Stomach smooth muscle (tissue), 2 donors: ENCODE measurements at regions not wholly inside any gene's neighbourhood (a gene's known extent, or its start where the extent isn't known, plus 50 kb on each side); places are given as distances from the start of the nearest gene placed in this dataset.

Experiments
- H3K27ac ChIP-seq: one replicate; pipeline ENCODE4 v1.7.0; 2013; ENCODE audit warnings: mild to moderate bottlenecking, low read length, inconsistent platforms
- H3K27me3 ChIP-seq, 2 donors: one replicate each; pipeline ENCODE4 v1.7.0; 2013; ENCODE audit warnings: low read length in 2 of 2; ENCODE audit not compliant: insufficient read depth in 2 of 2, control insufficient read depth in 1 of 2
- H3K36me3 ChIP-seq, 2 donors: one replicate each; pipeline ENCODE4 v1.7.0; 2013; ENCODE audit warnings: low read length in 2 of 2; ENCODE audit not compliant: control insufficient read depth in 2 of 2, insufficient read depth in 2 of 2
- H3K4me1 ChIP-seq: one replicate; pipeline ENCODE4 v1.7.0; 2013; ENCODE audit warnings: low read length; ENCODE audit not compliant: control insufficient read depth, insufficient read depth
- H3K4me3 ChIP-seq, 2 donors: one replicate each; pipeline ENCODE4 v1.7.0; 2013; ENCODE audit warnings: low read length in 2 of 2
- H3K9ac ChIP-seq, 2 donors: one replicate each; pipeline ENCODE4 v1.7.0; 2013; ENCODE audit warnings: low read length in 2 of 2, mild to moderate bottlenecking in 1 of 2
- H3K9me3 ChIP-seq, 2 donors: one replicate each; pipeline ENCODE4 v1.7.0; 2013; ENCODE audit warnings: low read length in 2 of 2; ENCODE audit not compliant: control insufficient read depth in 2 of 2
- donor health status: healthy.
- donor health status: Pancreatic carcinoma.

- Histone ChIP-seq H3K27ac (no peak overlapping the region), H3K9ac (no peak overlapping the region), H3K4me3 (no peak overlapping the region), H3K27me3 (no peaks in the 10 kb centered on the region), H3K9me3 (no peaks in the 10 kb centered on the region), H3K4me1 (no peaks in the 10 kb centered on the region), H3K36me3 (no peaks in the 10 kb centered on the region)
Observed at GRCh38 chr16:65919145-65919985, 447.1 kb upstream of the CDH5 start.

- no peaks in the 10 kb centered on the region for H3K9me3 ChIP-seq
- no peaks in the 10 kb centered on the region for H3K36me3 ChIP-seq
- no peaks in the 10 kb centered on the region for H3K4me1 ChIP-seq
- no peak overlapping the region for H3K4me3 ChIP-seq
- H3K9ac ChIP-seq, result no peak overlapping the region
- H3K27ac ChIP-seq, result no peak overlapping the region
- H3K27me3 ChIP-seq, result no peaks in the 10 kb centered on the region
Observed at GRCh38 chr16:65917466-65917865, 449.0 kb upstream of the CDH5 start.

GRCh38 chr16:65916995-65917394 is 449.5 kb upstream of the CDH5 start:
- Histone ChIP-seq H3K36me3 (no peaks in the 10 kb centered on the region), H3K27ac (no peak overlapping the region), H3K9me3 (no peaks in the 10 kb centered on the region), H3K4me1 (no peaks in the 10 kb centered on the region), H3K9ac (no peak overlapping the region), H3K4me3 (no peak overlapping the region), H3K27me3 (no peaks in the 10 kb centered on the region)

- H3K27ac ChIP-seq, result no peak overlapping the region
Observed at GRCh38 chr16:65910291-65910690, 456.2 kb upstream of the CDH5 start.

GRCh38 chr16:65909310-65910050 is 457.0 kb upstream of the CDH5 start:
- H3K36me3 ChIP-seq, result no peaks in the 10 kb centered on the region
- H3K4me3 ChIP-seq, result no peak overlapping the region
- H3K4me1 ChIP-seq, result no peaks in the 10 kb centered on the region
- no peaks in the 10 kb centered on the region for H3K27me3 ChIP-seq
- no peak overlapping the region for H3K9ac ChIP-seq
- peaks cover 0 to 3% of the 10 kb centered on the region in 2 donors for H3K9me3 ChIP-seq
- H3K27ac ChIP-seq, result no peak overlapping the region

More at GRCh38 chr16:65910291-65910690, 456.2 kb upstream of the CDH5 start:
- Histone ChIP-seq H3K9ac (no peak overlapping the region), H3K27me3 (no peaks in the 10 kb centered on the region), H3K4me1 (no peaks in the 10 kb centered on the region), H3K9me3 (peaks cover 0 to 3% of the 10 kb centered on the region in 2 donors), H3K4me3 (no peak overlapping the region), H3K36me3 (no peaks in the 10 kb centered on the region)

GRCh38 chr16:65908568-65908967 is 457.9 kb upstream of the CDH5 start:
- H3K4me1 ChIP-seq, result no peaks in the 10 kb centered on the region
- H3K9ac ChIP-seq, result no peak overlapping the region
- peaks cover 0 to 3% of the 10 kb centered on the region in 2 donors for H3K9me3 ChIP-seq
- no peak overlapping the region for H3K27ac ChIP-seq
- H3K27me3 ChIP-seq, result no peaks in the 10 kb centered on the region
- no peaks in the 10 kb centered on the region for H3K36me3 ChIP-seq
- H3K4me3 ChIP-seq, result no peak overlapping the region

GRCh38 chr16:65905331-65905730 is 461.2 kb upstream of the CDH5 start:
- no peak overlapping the region for H3K9ac ChIP-seq
- no peaks in the 10 kb centered on the region for H3K4me1 ChIP-seq
- H3K9me3 ChIP-seq, result no peaks in the 10 kb centered on the region
- no peaks in the 10 kb centered on the region for H3K27me3 ChIP-seq
- no peak overlapping the region for H3K4me3 ChIP-seq
- no peaks in the 10 kb centered on the region for H3K36me3 ChIP-seq
- H3K27ac ChIP-seq, result no peak overlapping the region

GRCh38 chr16:65896448-65897153 is 469.9 kb upstream of the CDH5 start:
- no peak overlapping the region for H3K27ac ChIP-seq
- H3K9me3 ChIP-seq, result no peaks in the 10 kb centered on the region
- no peaks in the 10 kb centered on the region for H3K4me1 ChIP-seq
- H3K27me3 ChIP-seq, result no peaks in the 10 kb centered on the region
- no peak overlapping the region for H3K9ac ChIP-seq
- H3K4me3 ChIP-seq, result no peak overlapping the region
- H3K36me3 ChIP-seq, result no peaks in the 10 kb centered on the region

- no peaks in the 10 kb centered on the region for H3K36me3 ChIP-seq
- H3K27ac ChIP-seq, result no peak overlapping the region
- no peaks in the 10 kb centered on the region for H3K4me1 ChIP-seq
- H3K9ac ChIP-seq, result no peak overlapping the region
- H3K4me3 ChIP-seq, result no peak overlapping the region
- no peaks in the 10 kb centered on the region for H3K9me3 ChIP-seq
- H3K27me3 ChIP-seq, result no peaks in the 10 kb centered on the region
Observed at GRCh38 chr16:65895906-65896305, 470.6 kb upstream of the CDH5 start.

GRCh38 chr16:65895486-65895885 is 471.0 kb upstream of the CDH5 start:
- Histone ChIP-seq H3K27ac (no peak overlapping the region), H3K9me3 (no peaks in the 10 kb centered on the region), H3K27me3 (no peaks in the 10 kb centered on the region), H3K4me1 (no peaks in the 10 kb centered on the region), H3K9ac (no peak overlapping the region), H3K36me3 (no peaks in the 10 kb centered on the region), H3K4me3 (no peak overlapping the region)
